HFF-Myc (cell line): ENCODE measurements at regions not wholly inside any gene's neighbourhood (a gene's known extent, or its start where the extent isn't known, plus 50 kb on each side); places are given as distances from the start of the nearest gene placed in this dataset.

Source experiments
- DNase-seq: peaks from one replicate; pipeline ENCODE4 v3.0.0-alpha.2; 2011; ENCODE audit warnings: low read depth; ENCODE audit errors: extremely low read depth
- H3K4me3 ChIP-seq: replicated peaks from 2 replicates; pipeline ENCODE4 v1.5.1; 2011; ENCODE audit warnings: low read depth, mild to moderate bottlenecking, control low read depth, low read length
- TF ChIP-seq, protein P1 (sequence below): IDR thresholded peaks from 2 replicates; pipeline ENCODE4 v1.5.1; 2012; ENCODE audit warnings: mild to moderate bottlenecking, low read depth, low read length, control low read depth; ENCODE audit errors: missing control alignments

DNA sequence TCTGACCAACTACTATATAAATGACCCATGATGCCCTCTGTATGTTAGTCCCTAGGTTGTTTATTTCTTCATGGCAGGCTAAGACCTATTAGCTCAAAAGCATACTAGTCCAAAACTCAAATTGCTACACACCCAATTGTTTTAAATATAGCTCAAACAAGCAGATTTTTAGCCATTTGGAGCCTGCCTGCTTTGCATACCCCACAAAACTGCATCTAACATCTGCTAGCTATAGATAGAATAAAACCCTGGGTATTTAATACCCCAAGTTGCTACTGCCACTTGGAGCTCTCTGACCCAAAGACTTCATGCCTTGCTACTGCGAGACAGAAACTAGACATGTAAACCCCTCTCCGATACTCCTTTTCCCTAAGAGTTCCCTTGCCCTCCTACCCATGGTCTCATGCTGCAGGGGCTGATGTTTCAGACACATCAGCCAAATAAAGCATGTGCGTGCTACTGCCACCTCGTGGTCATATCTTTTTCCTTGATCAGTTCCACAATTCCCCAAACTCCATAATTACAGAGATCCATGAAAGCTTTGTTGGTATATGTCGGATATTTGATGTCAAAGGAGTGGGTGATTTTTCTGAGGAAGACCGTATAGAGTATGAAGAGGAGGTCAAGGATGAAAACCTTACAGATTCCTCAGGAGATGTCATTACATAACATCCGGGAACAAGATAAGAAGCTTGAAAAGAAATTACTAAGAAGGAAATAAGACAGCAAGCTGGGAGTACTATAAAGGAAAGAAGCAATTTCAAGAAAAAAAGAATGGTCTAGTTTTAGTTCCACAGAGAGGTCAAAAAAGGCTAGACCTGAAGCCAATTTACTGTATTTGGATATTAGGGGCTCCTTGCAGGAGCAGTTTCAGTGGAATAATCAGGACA lies 386.6 kb downstream of the SH2D4B start:
- H3K4me3 ChIP-seq, result no peak overlapping the region
- TF ChIP-seq, protein P1, sequence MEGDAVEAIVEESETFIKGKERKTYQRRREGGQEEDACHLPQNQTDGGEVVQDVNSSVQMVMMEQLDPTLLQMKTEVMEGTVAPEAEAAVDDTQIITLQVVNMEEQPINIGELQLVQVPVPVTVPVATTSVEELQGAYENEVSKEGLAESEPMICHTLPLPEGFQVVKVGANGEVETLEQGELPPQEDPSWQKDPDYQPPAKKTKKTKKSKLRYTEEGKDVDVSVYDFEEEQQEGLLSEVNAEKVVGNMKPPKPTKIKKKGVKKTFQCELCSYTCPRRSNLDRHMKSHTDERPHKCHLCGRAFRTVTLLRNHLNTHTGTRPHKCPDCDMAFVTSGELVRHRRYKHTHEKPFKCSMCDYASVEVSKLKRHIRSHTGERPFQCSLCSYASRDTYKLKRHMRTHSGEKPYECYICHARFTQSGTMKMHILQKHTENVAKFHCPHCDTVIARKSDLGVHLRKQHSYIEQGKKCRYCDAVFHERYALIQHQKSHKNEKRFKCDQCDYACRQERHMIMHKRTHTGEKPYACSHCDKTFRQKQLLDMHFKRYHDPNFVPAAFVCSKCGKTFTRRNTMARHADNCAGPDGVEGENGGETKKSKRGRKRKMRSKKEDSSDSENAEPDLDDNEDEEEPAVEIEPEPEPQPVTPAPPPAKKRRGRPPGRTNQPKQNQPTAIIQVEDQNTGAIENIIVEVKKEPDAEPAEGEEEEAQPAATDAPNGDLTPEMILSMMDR, result peak; percentile 31
- no peak for DNase-seq

DNA sequence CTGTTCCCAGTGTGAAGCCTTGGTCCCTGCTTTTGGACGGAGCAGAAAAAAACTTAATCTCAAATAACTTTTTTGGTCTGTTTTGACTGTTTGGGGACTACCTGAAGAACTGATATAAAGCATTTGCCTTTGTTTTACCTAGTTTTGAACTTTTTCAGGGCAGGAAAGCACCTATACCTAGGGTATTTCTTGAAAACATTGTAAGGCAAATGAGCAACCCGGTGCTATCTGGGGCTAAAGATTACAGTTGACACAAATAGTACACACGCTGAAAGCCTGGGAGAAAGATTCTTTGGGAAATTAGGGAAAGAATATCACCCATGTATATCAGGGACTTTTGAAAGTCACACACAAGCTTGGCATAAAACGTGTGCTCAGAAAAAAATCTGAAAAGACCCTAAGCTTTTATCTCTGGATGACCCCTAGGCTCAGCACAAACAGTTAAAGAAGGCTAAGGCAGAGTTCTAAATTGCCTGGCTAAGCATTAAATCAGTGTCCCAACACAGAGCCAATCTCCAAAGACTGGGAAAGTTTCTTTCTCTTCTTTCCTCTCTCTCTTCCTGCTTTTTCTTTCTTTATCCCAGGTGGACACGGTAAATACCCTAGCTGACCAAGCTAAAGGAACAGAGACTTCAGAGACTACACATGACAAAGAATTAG lies 389.8 kb downstream of the SH2D4B start:
- H3K4me3 ChIP-seq, result no peak overlapping the region
- TF ChIP-seq, protein P1, result no peak
- DNase-seq, result no peak

DNA sequence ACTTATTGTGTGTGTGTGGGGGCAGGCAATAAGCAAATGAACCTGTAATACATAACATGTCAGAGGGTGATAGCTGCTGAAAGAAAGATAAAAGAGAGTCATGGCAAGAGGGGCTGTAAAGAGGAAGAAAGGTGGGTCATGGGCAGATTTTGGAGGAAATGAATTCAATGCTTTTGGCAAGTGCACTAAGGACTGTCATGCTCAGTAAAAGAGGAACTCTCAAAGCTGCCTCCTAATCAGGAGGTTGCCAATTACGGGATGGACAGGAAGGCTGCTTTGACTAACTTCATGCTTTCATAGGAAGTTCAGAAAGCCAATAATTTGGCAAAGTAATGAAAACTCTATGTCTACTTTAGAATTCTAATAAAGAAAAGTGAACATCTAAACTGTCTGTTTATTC lies 401.2 kb downstream of the SH2D4B start:
- no peak overlapping the region for H3K4me3 ChIP-seq
- no peak for DNase-seq
- TF ChIP-seq, protein P1, result no peak

DNA sequence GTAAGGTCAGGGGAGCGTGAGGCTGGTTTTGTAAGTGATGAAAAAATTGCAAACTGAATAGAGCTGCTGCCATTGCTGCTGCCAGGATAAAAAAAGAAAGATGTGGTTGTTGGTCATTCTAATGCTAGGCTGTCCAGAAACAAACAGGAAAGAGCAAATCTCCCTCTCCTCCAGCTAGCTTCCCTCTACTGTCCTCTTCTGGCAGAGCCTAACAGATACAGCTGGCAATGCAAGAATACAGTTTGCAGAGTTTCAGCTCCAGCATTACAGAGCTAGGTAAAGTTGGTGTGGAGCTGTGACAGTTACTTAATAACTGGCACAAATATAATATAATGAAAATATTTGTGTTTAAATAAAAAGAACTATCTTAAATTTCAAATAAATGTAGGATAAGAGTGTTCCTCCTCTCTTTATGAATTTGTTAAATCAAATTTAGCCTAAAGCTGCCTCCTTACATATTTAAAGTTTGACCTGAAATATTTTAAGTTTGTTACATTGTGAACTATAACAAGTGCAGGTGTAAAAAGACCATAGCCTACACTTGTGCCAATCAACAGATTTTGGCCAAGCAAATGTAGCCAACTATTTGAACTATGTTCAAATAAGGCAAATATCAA lies 407.7 kb downstream of the SH2D4B start:
- TF ChIP-seq, protein P1, result no peak
- H3K4me3 ChIP-seq, result no peak overlapping the region
- no peak for DNase-seq

DNA sequence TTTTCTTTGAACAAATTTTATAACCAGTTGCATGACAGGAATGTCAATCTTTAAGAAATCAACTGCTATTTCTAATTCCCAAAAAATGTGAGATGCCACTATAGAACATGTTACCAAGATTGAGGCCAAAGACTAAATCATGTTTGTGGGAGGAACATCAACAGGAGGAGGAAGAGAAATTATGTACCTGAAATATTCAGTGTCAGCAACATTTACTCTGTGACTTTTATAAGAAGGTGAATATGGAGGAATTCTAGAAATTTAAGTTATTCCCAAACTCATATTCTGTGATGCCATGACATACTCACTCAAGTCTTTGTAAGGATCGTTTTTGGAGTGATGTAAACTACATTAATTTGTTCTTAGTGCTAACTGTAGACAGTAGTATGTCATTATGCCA lies 408.4 kb downstream of the SH2D4B start:
- TF ChIP-seq, protein P1, result no peak
- no peak overlapping the region for H3K4me3 ChIP-seq
- no peak for DNase-seq

DNA sequence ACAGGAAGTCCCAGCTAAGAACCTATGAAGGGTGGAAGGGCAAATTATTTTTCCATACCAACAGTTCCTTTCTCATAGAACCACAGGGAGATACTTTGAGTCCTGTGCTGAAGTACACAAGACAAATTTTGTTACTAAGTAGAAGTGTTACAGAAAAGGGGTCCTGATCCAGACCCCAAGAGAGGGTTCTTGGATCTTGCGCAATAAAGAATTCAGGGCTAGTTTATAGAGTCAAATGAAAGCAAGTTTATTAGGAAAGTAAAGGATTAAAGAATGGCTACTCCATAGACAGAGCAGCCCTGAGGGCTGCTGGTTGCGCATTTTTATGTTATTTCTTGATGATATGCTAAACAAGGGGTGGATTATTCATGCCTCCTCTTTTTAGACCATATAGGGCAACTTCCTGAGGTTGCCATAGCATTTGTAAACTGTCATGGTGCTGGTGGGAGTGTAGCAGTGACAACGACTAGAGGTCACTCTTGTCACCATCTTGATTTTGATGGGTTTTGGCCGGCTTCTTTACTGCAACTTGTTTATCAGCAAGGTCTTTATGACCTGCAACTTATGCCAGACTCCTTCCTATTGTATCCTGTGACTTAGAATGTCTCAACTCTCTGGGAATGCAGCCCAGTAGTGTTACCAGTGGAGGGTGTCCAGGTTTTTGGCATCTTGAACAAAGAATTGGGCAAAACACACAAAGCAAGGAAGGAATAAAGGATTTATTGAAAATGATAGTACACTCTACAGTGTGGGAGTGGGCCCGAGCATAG lies 409.4 kb downstream of the SH2D4B start:
- TF ChIP-seq, protein P1, result no peak
- DNase-seq, result no peak
- no peak overlapping the region for H3K4me3 ChIP-seq
